SIG-M5 (cell line): ENCODE measurements at regions not wholly inside any gene's neighbourhood (a gene's known extent, or its start where the extent isn't known, plus 50 kb on each side); places are given as distances from the start of the nearest gene placed in this dataset.

ENCODE experiments used
- DNase-seq: peaks from one replicate; lab custom pipeline; 2025; lab: John Stamatoyannopoulos, UW

- DNase-seq = no peak
These were observed 631.5 kb upstream of the KLHL29 start for GRCh38 chr2:22753476-22753875.

- no peak for DNase-seq
These were observed 628.5 kb upstream of the KLHL29 start for GRCh38 chr2:22756276-22757043.

- no peak for DNase-seq
These were observed 615.5 kb upstream of the KLHL29 start for GRCh38 chr2:22769497-22769896.

GRCh38 chr2:22784566-22784965 is 600.4 kb upstream of the KLHL29 start:
- DNase-seq = no peak

GRCh38 chr2:22786817-22787216 is 598.2 kb upstream of the KLHL29 start:
- no peak for DNase-seq

- no peak for DNase-seq
These were observed 597.2 kb upstream of the KLHL29 start for GRCh38 chr2:22787745-22788144.

- DNase-seq = no peak
These were observed 596.1 kb upstream of the KLHL29 start for GRCh38 chr2:22788749-22789327.

- DNase-seq = no peak
These were observed 589.6 kb upstream of the KLHL29 start for GRCh38 chr2:22795287-22795866.

GRCh38 chr2:22798386-22798785 is 586.6 kb upstream of the KLHL29 start:
- DNase-seq = no peak

GRCh38 chr2:22800412-22800811 is 584.6 kb upstream of the KLHL29 start:
- no peak for DNase-seq

- DNase-seq = no peak
These were observed 583.9 kb upstream of the KLHL29 start for GRCh38 chr2:22801071-22801470.

- DNase-seq = no peak
These were observed 583.0 kb upstream of the KLHL29 start for GRCh38 chr2:22801970-22802369.

- DNase-seq = no peak
These were observed 577.1 kb upstream of the KLHL29 start for GRCh38 chr2:22807872-22808271.

- no peak for DNase-seq
These were observed 574.4 kb upstream of the KLHL29 start for GRCh38 chr2:22810602-22811001.

GRCh38 chr2:22812065-22812680 is 572.8 kb upstream of the KLHL29 start:
- DNase-seq = no peak

- DNase-seq = no peak
These were observed 567.8 kb upstream of the KLHL29 start for GRCh38 chr2:22817197-22817596.

- DNase-seq = no peak
These were observed 563.5 kb upstream of the KLHL29 start for GRCh38 chr2:22821458-22821857.

GRCh38 chr2:22822835-22823234 is 562.1 kb upstream of the KLHL29 start:
- no peak for DNase-seq

- no peak for DNase-seq
These were observed 560.4 kb upstream of the KLHL29 start for GRCh38 chr2:22824618-22825017.

GRCh38 chr2:22826703-22827102 is 558.3 kb upstream of the KLHL29 start:
- no peak for DNase-seq

- no peak for DNase-seq
These were observed 555.2 kb upstream of the KLHL29 start for GRCh38 chr2:22829791-22830190.

- no peak for DNase-seq
These were observed 552.8 kb upstream of the KLHL29 start for GRCh38 chr2:22832196-22832595.

GRCh38 chr2:22838461-22838860 is 546.5 kb upstream of the KLHL29 start:
- no peak for DNase-seq
